Colonic mucosa (tissue), 4 donors: ENCODE measurements at regions not wholly inside any gene's neighbourhood (a gene's known extent, or its start where the extent isn't known, plus 50 kb on each side); places are given as distances from the start of the nearest gene placed in this dataset.

ENCODE experiments used
- DNase-seq: peaks from one replicate; pipeline ENCODE4 v3.0.0-alpha.2; 2020
- H3K27ac ChIP-seq: fragments of 200-600 bp; one replicate; pipeline ENCODE4 v1.8.0; 2021
- H3K27me3 ChIP-seq: fragments of 200-600 bp; one replicate; pipeline ENCODE4 v1.8.0; 2021
- H3K36me3 ChIP-seq: fragments of 200-600 bp; one replicate; pipeline ENCODE4 v1.8.0; 2021
- H3K4me1 ChIP-seq: fragments of 200-600 bp; one replicate; pipeline ENCODE4 v1.8.0; 2021; ENCODE audit warnings: mild to moderate bottlenecking
- H3K4me3 ChIP-seq: fragments of 200-600 bp; one replicate; pipeline ENCODE4 v1.8.0; 2021
- H3K9ac ChIP-seq, 2 donors: one replicate each; pipeline ENCODE4 v1.7.0; 2013; ENCODE audit warnings: control low read depth in 2 of 2, low read depth in 2 of 2, low read length in 2 of 2
- H3K9me3 ChIP-seq: fragments of 200-600 bp; one replicate; pipeline ENCODE4 v1.8.0; 2021
- CTCF ChIP-seq: fragments of 200-600 bp; IDR thresholded peaks from one replicate; pipeline ENCODE4 v1.8.0; 2022; ENCODE audit warnings: antibody characterized with exemption, mild to moderate bottlenecking
- intact Hi-C: fragments of 100-400 bp; cut with DNase I; formaldehyde crosslinking; loops from one replicate; pipeline ENCODE4 v1.14.1; 2022
- donor health status: healthy.
- donor health status: DM: no; HTN: no; CAD: no.
- donor health status: DM: no; HTN: no; CAD: no.

DNA sequence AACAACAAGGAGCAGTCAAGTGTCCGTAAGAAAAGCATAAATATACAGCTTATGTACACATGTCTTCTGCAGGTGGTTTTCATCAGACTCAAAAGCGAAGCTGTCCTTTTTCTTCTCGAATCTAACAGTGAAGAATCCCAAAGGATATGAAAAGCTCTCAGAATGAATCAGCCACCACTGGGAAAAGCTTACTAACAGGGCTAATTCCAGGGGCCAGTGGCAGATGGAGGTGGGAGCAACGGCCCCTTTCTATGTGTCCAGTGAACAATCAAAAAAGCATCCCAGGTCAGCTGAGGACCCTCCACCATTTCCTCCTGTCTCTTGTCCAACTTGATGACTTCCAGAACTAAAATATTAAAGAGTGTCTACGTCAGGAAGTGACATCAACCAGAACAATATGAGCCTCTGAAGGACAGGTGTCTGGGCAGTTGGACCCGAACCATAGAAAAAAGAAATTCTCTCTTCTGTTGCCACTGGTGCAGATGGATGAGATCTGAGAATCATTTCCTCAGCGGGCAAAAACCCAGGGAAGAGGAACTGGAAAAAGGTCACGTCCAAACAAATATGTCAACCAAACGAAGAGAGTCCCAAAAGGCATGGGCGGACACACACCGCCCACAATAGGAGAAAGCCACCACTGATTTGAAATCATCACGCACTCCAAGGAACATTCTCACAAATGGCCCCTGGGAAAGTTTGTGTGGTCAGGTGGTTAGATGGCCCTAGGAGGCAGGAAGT lies 70.4 kb upstream of the TIAM1 start:
- Histone ChIP-seq H3K27me3 (no peaks in the 10 kb centered on the region), H3K4me1 (no peaks in the 10 kb centered on the region), H3K4me3 (no peak overlapping the region), H3K27ac (no peak overlapping the region), H3K36me3 (no peaks in the 10 kb centered on the region), H3K9ac (no peak overlapping the region), H3K9me3 (no peaks in the 10 kb centered on the region)
- no peak for DNase-seq
- intact Hi-C loops: no loop called here
- TF ChIP-seq CTCF: no peak

- no peak for DNase-seq
- Histone ChIP-seq H3K9ac (no peak overlapping the region), H3K4me3 (no peak overlapping the region), H3K27ac (no peak overlapping the region), H3K9me3 (no peaks in the 10 kb centered on the region), H3K27me3 (no peaks in the 10 kb centered on the region), H3K36me3 (no peaks in the 10 kb centered on the region), H3K4me1 (no peaks in the 10 kb centered on the region)
- intact Hi-C loops: no loop called here
- TF ChIP-seq CTCF: no peak
These were observed 69.6 kb upstream of the TIAM1 start for GRCh38 chr21:31413698-31414097.

GRCh38 chr21:31410499-31411131 lies 66.6 kb upstream of the TIAM1 start:
- no peak overlapping the region for H3K4me3 ChIP-seq
- no peaks in the 10 kb centered on the region for H3K9me3 ChIP-seq
- H3K9ac ChIP-seq: no peak overlapping the region
- H3K36me3 ChIP-seq: no peaks in the 10 kb centered on the region
- intact Hi-C loops: no loop called here
- no peaks in the 10 kb centered on the region for H3K4me1 ChIP-seq
- no peak for TF ChIP-seq CTCF
- H3K27me3 ChIP-seq: no peaks in the 10 kb centered on the region
- no peak overlapping the region for H3K27ac ChIP-seq
- DNase-seq: no peak

GRCh38 chr21:31409831-31410487 lies 65.9 kb upstream of the TIAM1 start:
- H3K36me3 ChIP-seq: no peaks in the 10 kb centered on the region
- H3K9me3 ChIP-seq: no peaks in the 10 kb centered on the region
- no peak overlapping the region for H3K4me3 ChIP-seq
- no peak overlapping the region for H3K27ac ChIP-seq
- H3K9ac ChIP-seq: no peak overlapping the region
- DNase-seq: no peak
- H3K27me3 ChIP-seq: no peaks in the 10 kb centered on the region
- H3K4me1 ChIP-seq: no peaks in the 10 kb centered on the region
- intact Hi-C loops: no loop called here
- no peak for TF ChIP-seq CTCF

DNA sequence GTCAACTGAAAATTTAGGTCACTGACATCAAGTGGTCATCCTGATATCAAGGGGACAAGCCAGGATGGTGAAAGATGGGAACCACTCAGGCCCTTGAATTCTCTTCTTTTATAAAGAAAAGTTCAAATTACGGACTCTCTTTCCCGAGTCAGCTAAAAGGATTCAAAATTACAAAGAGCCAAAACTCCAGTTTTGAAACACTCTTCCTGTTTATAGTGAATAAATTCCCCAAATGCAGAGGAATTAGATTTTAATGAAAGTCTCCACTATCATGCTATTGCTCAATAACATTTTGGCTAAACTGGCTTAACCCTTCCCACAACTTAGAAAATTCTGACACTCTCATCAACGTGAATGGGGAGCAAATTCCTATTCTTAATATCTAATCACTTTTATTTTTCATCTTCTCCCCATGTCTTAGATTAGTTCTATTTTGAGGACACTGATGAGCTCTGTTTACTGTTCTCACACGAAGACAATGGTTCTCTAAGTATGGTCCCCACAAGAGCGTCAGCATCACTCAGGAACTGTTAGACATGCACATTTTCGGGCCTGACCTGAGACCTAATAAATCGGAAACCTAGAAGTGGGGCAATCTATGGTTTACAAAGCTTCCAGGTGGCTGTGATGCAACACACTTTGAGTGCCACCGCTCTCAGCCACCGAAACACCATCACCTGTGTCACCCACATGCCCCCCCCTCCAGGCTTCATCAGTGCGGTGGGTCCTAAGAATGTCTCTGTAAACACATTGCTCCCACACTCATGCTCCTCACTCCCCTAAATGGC lies 64.4 kb upstream of the TIAM1 start:
- H3K4me3 ChIP-seq: no peak overlapping the region
- H3K36me3 ChIP-seq: no peaks in the 10 kb centered on the region
- TF ChIP-seq CTCF: no peak
- H3K4me1 ChIP-seq: no peaks in the 10 kb centered on the region
- no peak overlapping the region for H3K27ac ChIP-seq
- no peaks in the 10 kb centered on the region for H3K9me3 ChIP-seq
- intact Hi-C loops: no loop called here
- H3K9ac ChIP-seq: no peak overlapping the region
- no peak for DNase-seq
- no peaks in the 10 kb centered on the region for H3K27me3 ChIP-seq
